HepG2 (cell line): ENCODE measurements at regions not wholly inside any gene's neighbourhood (a gene's known extent, or its start where the extent isn't known, plus 50 kb on each side); places are given as distances from the start of the nearest gene placed in this dataset.

Experiments used
- ATAC-seq: fragments of 200-7000 bp; cut with Tn5 transposase; 3 replicates; pipeline ENCODE4 v1.9.1; 2020; ENCODE audit warnings: mild to moderate bottlenecking, moderate library complexity
- BruUV-seq: library from RNA; stranded (reverse); fragments of 400-500 nt; replicated peaks from 2 replicates; lab custom pipeline; 2021; lab: Mats Ljungman, UMichigan
- CTCF ChIA-PET: fragments of 300-600 bp; formaldehyde crosslinking; extraction: SDS; loops from one replicate; lab custom pipeline; 2021; ENCODE audit warnings: low total read pairs, inconsistent platforms, low intra/inter-chr PET ratio; lab: Yijun Ruan, JAX
- POLR2A ChIA-PET: fragments of 350-600 bp; sonication (Branson Sonifier 250); formaldehyde crosslinking; loops from one replicate; lab custom pipeline; 2020; ENCODE audit warnings: antibody characterized with exemption, inconsistent platforms; lab: Yijun Ruan, JAX
- DNase-seq: peaks from one replicate; pipeline ENCODE4 v3.0.0-alpha.2; 2015; ENCODE audit warnings: low spot score
- FAIRE-seq: peaks from 3 replicates; lab custom pipeline; 2011; peaks lifted over from hg19 to GRCh38; lab: Jason Lieb, UNC
- H2AFZ ChIP-seq: one replicate; pipeline ENCODE4 v1.6.1; 2011; ENCODE audit warnings: low read length, inconsistent platforms
- H3K27ac ChIP-seq: fragments of 300-600 bp; 3 replicates; pipeline ENCODE4 v1.8.0; 2011; ENCODE audit warnings: mixed run types, mild to moderate bottlenecking, mixed read lengths, low read length, inconsistent platforms; ENCODE audit not compliant: insufficient read depth; ENCODE audit errors: extremely low read length
- H3K27me3 ChIP-seq, 2 experiments: fragments of 200-600 bp in 1 of 2; 2 replicates in 1 of 2; 3 replicates in 1 of 2; pipeline versions ENCODE4 v1.6.0 to v1.8.0; 2011; ENCODE audit warnings: low read length in 2 of 2, mild to moderate bottlenecking in 2 of 2, moderate library complexity in 2 of 2, inconsistent platforms in 1 of 2; ENCODE audit not compliant: insufficient read depth in 2 of 2, control insufficient read depth in 1 of 2
- H3K36me3 ChIP-seq, 2 experiments: fragments of 200-600 bp in 1 of 2; replicated peaks in 1 of 2; 2 replicates in 1 of 2; 3 replicates in 1 of 2; pipeline versions ENCODE4 v1.5.1 to v1.8.0; 2011; ENCODE audit warnings: low read length in 2 of 2, inconsistent platforms in 1 of 2; ENCODE audit not compliant: insufficient read depth in 2 of 2, control insufficient read depth in 1 of 2
- H3K4me1 ChIP-seq: 2 replicates; pipeline ENCODE4 v1.5.1; 2012; ENCODE audit warnings: low read length, inconsistent platforms; ENCODE audit not compliant: insufficient read depth
- H3K4me2 ChIP-seq: 2 replicates; pipeline ENCODE4 v1.6.0; 2011; ENCODE audit warnings: low read depth, low read length, inconsistent platforms
- H3K4me3 ChIP-seq, 3 experiments: fragments of 200-600 bp in 1 of 3; sonication (generic), shearing (Covaris generic) in 1 of 3; replicated peaks in 1 of 3; 2 replicates each; pipeline ENCODE4 v1.5.1; 2011 to 2016; ENCODE audit warnings: low read length in 3 of 3, inconsistent platforms in 2 of 3, low read depth in 2 of 3, mild to moderate bottlenecking in 2 of 3, control low read depth in 1 of 3, mixed read lengths in 1 of 3; ENCODE audit not compliant: insufficient read depth in 1 of 3
- H3K79me2 ChIP-seq: one replicate; pipeline ENCODE4 v1.6.1; 2011; ENCODE audit warnings: low read length, inconsistent platforms; ENCODE audit not compliant: insufficient read depth
- H3K9ac ChIP-seq: 2 replicates; pipeline ENCODE4 v1.6.0; 2011; ENCODE audit warnings: mild to moderate bottlenecking, low read depth, low read length, inconsistent platforms; ENCODE audit not compliant: insufficient read depth
- H3K9me3 ChIP-seq: 2 replicates; pipeline ENCODE4 v1.5.1; 2012; ENCODE audit warnings: mild to moderate bottlenecking, low read length
- H4K20me1 ChIP-seq: 2 replicates; pipeline ENCODE4 v1.6.0; 2011; ENCODE audit warnings: inconsistent platforms, mild to moderate bottlenecking, low read length, moderate library complexity; ENCODE audit not compliant: insufficient read depth
- CTCF ChIP-seq: sonication (generic); formaldehyde crosslinking; IDR thresholded peaks from 2 replicates; pipeline ENCODE4 v1.5.0; 2020; ENCODE audit warnings: mild to moderate bottlenecking, missing genetic modification reagents, moderate library complexity
- RERE ChIP-seq: IDR thresholded peaks from 2 replicates; pipeline ENCODE4 v1.6.1; 2016; ENCODE audit warnings: low read depth, missing genetic modification reagents, missing compliant biosample characterization
- WGBS: methylation state at CpG from one replicate; pipeline ENCODE4 v1.1.6; 2017; ENCODE audit warnings: low lambda C conversion rate; 5-methylcytosine and 5-hydroxymethylcytosine counted together
- in situ Hi-C: cut with HindIII; loops from 2 replicates; pipeline ENCODE4 v1.10.0; 2017; ENCODE audit warnings: low pct_unique_long_range_greater_than_20kb; ENCODE audit not compliant: extremely low pct_ligation_motif_present
- intact Hi-C: fragments of 100-400 bp; cut with micrococcal nuclease; formaldehyde crosslinking; loops from one replicate; pipeline ENCODE4 v1.10.0; 2022; ENCODE audit not compliant: unreplicated experiment

- no peaks in the 10 kb centered on the region for H3K27me3 ChIP-seq
- H3K9ac ChIP-seq = no peak overlapping the region
- no TSS peak for BruUV-seq
- H4K20me1 ChIP-seq = no peaks in the 10 kb centered on the region
- ChIA-PET POLR2A (no interaction called here), CTCF (interaction anchor here (1.4 kb wide), 1 partner anchor 325 kb away, joined by 6 read pairs; no protein-coding TSS in a partner anchor)
- peak; percentile 10 for DNase-seq
- no peak for FAIRE-seq
- TF ChIP-seq CTCF (CRISPR knock-in tag) (peak; percentile 19; the same call in 1 of the 2 replicates), RERE (CRISPR knock-in tag) (no peak)
- H3K4me1 ChIP-seq = no peaks in the 10 kb centered on the region
- H3K4me3 ChIP-seq = no peak overlapping the region
- intact Hi-C loops (loop anchor here (1.0 kb wide), 1 partner anchor 324 kb away; no protein-coding TSS in a partner anchor), in situ Hi-C loops (no loop called here)
- ATAC-seq = no peak
- no peaks in the 10 kb centered on the region for H3K9me3 ChIP-seq
- H3K4me2 ChIP-seq = no peak overlapping the region
- no peaks in the 10 kb centered on the region for H3K36me3 ChIP-seq
- no peak overlapping the region for H3K27ac ChIP-seq
- 22% methylated on average over 2 of the region's 2 CpGs for WGBS
- no peak overlapping the region for H2AFZ ChIP-seq
- H3K79me2 ChIP-seq = no peaks in the 10 kb centered on the region
Measured at GRCh38 chr17:63082273-63082861, 116.3 kb downstream of the TANC2 start.
